ENCODE measurements at regions not wholly inside any gene's neighbourhood (a gene's known extent, or its start where the extent isn't known, plus 50 kb on each side); places are given as distances from the start of the nearest gene placed in this dataset.

- Histone ChIP-seq H3K4me1 (no peaks in the 10 kb centered on the region), H3K4me3 (no peak overlapping the region), H3K27me3 (no peaks in the 10 kb centered on the region), H3K27ac (no peak overlapping the region), H3K36me3 (no peaks in the 10 kb centered on the region), H3K9me3 (peaks cover 0 to 4% (median 0%) of the 10 kb centered on the region in 3 donors)
- WGBS, 2 donors (ENCODE audit: low coverage in 1 of 2), result 40 to 100% methylated on average over 1 to 2 of the region's 2 CpGs
- TF ChIP-seq EP300 (IDR thresholded peaks at IDR 0.05), result no peak
- no peak for TF ChIP-seq POLR2AphosphoS5 (IDR thresholded peaks at IDR 0.05)
- TF ChIP-seq CTCF (IDR thresholded peaks at IDR 0.05), result no peak
- no peak for TF ChIP-seq POLR2A (IDR thresholded peaks at IDR 0.05)
- ATAC-seq, result peak; percentile 35
Measured at GRCh38 chr5:115708819-115709477, 83.1 kb upstream of the TMED7 start.

- Histone ChIP-seq H3K27ac (no peak overlapping the region), H3K36me3 (no peaks in the 10 kb centered on the region), H3K27me3 (no peaks in the 10 kb centered on the region), H3K4me1 (no peaks in the 10 kb centered on the region), H3K4me3 (no peak overlapping the region), H3K9me3 (no peaks in the 10 kb centered on the region)
- TF ChIP-seq POLR2AphosphoS5 (IDR thresholded peaks at IDR 0.05) (no peak), EP300 (IDR thresholded peaks at IDR 0.05) (no peak), CTCF (IDR thresholded peaks at IDR 0.05) (no peak), POLR2A (IDR thresholded peaks at IDR 0.05) (no peak)
- ATAC-seq, result no peak
- 87 to 90% methylated on average over 3 of the region's 3 CpGs for WGBS, 2 donors (ENCODE audit: low coverage in 1 of 2)
Measured at GRCh38 chr5:115703514-115703913, 77.7 kb upstream of the TMED7 start.

GRCh38 chr5:115702025-115702424 is 76.2 kb upstream of the TMED7 start:
- WGBS, 2 donors (ENCODE audit: low coverage in 1 of 2), result 78 to 79% methylated on average over 4 of the region's 4 CpGs
- Histone ChIP-seq H3K4me3 (no peak overlapping the region), H3K4me1 (no peaks in the 10 kb centered on the region), H3K9me3 (no peaks in the 10 kb centered on the region), H3K36me3 (no peaks in the 10 kb centered on the region), H3K27ac (no peak overlapping the region), H3K27me3 (no peaks in the 10 kb centered on the region)
- TF ChIP-seq POLR2A (IDR thresholded peaks at IDR 0.05) (no peak), CTCF (IDR thresholded peaks at IDR 0.05) (no peak), EP300 (IDR thresholded peaks at IDR 0.05) (no peak), POLR2AphosphoS5 (IDR thresholded peaks at IDR 0.05) (no peak)
- ATAC-seq, result no peak

- Histone ChIP-seq H3K4me3 (no peak overlapping the region), H3K27ac (no peak overlapping the region), H3K4me1 (no peaks in the 10 kb centered on the region), H3K9me3 (no peaks in the 10 kb centered on the region), H3K36me3 (no peaks in the 10 kb centered on the region), H3K27me3 (no peaks in the 10 kb centered on the region)
- no peak for TF ChIP-seq POLR2AphosphoS5 (IDR thresholded peaks at IDR 0.05)
- TF ChIP-seq EP300 (IDR thresholded peaks at IDR 0.05), result no peak
- TF ChIP-seq POLR2A (IDR thresholded peaks at IDR 0.05), result no peak
- TF ChIP-seq CTCF (IDR thresholded peaks at IDR 0.05), result no peak
- ATAC-seq, result no peak
- 64 to 66% methylated on average over 3 of the region's 3 CpGs for WGBS, 2 donors (ENCODE audit: low coverage in 1 of 2)
Measured at GRCh38 chr5:115699967-115700366, 74.1 kb upstream of the TMED7 start.

- no peaks in the 10 kb centered on the region for H3K27me3 ChIP-seq
- no peaks in the 10 kb centered on the region for H3K36me3 ChIP-seq
- TF ChIP-seq POLR2A (IDR thresholded peaks at IDR 0.05), result no peak
- whole genome bisulfite sequencing, 2 donors (ENCODE audit: low coverage in 1 of 2), result 79 to 88% methylated on average over 4 of the region's 4 CpGs
- no peak overlapping the region for H3K27ac ChIP-seq
- H3K9me3 ChIP-seq, result no peaks in the 10 kb centered on the region
- ATAC-seq, result no peak
- H3K4me1 ChIP-seq, result no peaks in the 10 kb centered on the region
- no peak overlapping the region for H3K4me3 ChIP-seq
Measured at GRCh38 chr5:115696141-115696650, 70.4 kb upstream of the TMED7 start.
